Loucy (cell line): ENCODE measurements at regions not wholly inside any gene's neighbourhood (a gene's known extent, or its start where the extent isn't known, plus 50 kb on each side); places are given as distances from the start of the nearest gene placed in this dataset.

ENCODE experiments used
- H2AFZ ChIP-seq: fragments of 200-600 bp; sonication (generic); 2 replicates; pipeline ENCODE4 v1.6.0; 2016; ENCODE audit warnings: antibody characterized with exemption, mild to moderate bottlenecking, low read length, moderate library complexity
- H3F3A ChIP-seq: fragments of 200-600 bp; 2 replicates; pipeline ENCODE4 v1.6.0; 2016; ENCODE audit warnings: antibody characterized with exemption, low read depth, mild to moderate bottlenecking
- H3K27me3 ChIP-seq: fragments of 200-600 bp; sonication (generic); 2 replicates; pipeline ENCODE4 v1.6.1; 2014; ENCODE audit warnings: low read length, mild to moderate bottlenecking; ENCODE audit not compliant: insufficient read depth, poor library complexity, severe bottlenecking
- H3K36me3 ChIP-seq: fragments of 200-600 bp; sonication (generic); 2 replicates; pipeline ENCODE4 v1.6.1; 2016; ENCODE audit warnings: low read length; ENCODE audit not compliant: insufficient read depth
- H3K4me1 ChIP-seq: fragments of 200-600 bp; sonication (generic); 2 replicates; pipeline ENCODE4 v1.5.1; 2014; ENCODE audit warnings: low read length, mild to moderate bottlenecking; ENCODE audit not compliant: insufficient read depth, poor library complexity, severe bottlenecking
- H3K4me2 ChIP-seq: fragments of 200-600 bp; sonication (generic); 2 replicates; pipeline ENCODE4 v1.6.0; 2014; ENCODE audit warnings: antibody characterized with exemption, low read length, low read depth, mild to moderate bottlenecking; ENCODE audit not compliant: poor library complexity, severe bottlenecking
- H3K4me3 ChIP-seq: fragments of 200-600 bp; sonication (generic); 2 replicates; pipeline ENCODE4 v1.5.1; 2014; ENCODE audit warnings: low read length, mild to moderate bottlenecking, mixed read lengths; ENCODE audit not compliant: poor library complexity, severe bottlenecking
- H3K79me2 ChIP-seq: fragments of 200-600 bp; sonication (generic); 2 replicates; pipeline ENCODE4 v1.6.1; 2014; ENCODE audit warnings: low read length; ENCODE audit not compliant: insufficient read depth
- H3K9ac ChIP-seq: fragments of 200-600 bp; sonication (generic); 2 replicates; pipeline ENCODE4 v1.6.0; 2014; ENCODE audit warnings: mild to moderate bottlenecking, low read depth, low read length, moderate library complexity; ENCODE audit not compliant: poor library complexity, severe bottlenecking
- H3K9me2 ChIP-seq: fragments of 200-600 bp; sonication (generic); replicated peaks from 2 replicates; pipeline ENCODE4 v1.6.1; 2016; ENCODE audit warnings: low read depth, low read length, mixed read lengths
- H3K9me3 ChIP-seq: fragments of 200-600 bp; sonication (generic); 2 replicates; pipeline ENCODE4 v1.6.1; 2014; ENCODE audit warnings: mild to moderate bottlenecking, antibody characterized with exemption, low read length, low read depth; ENCODE audit not compliant: insufficient read depth
- H4K20me1 ChIP-seq: fragments of 200-600 bp; sonication (generic); 2 replicates; pipeline ENCODE4 v1.6.0; 2014; ENCODE audit warnings: antibody characterized with exemption, low read length, mild to moderate bottlenecking; ENCODE audit not compliant: insufficient read depth, poor library complexity, severe bottlenecking
- CTCF ChIP-seq: fragments of 200-600 bp; sonication (generic); conservative IDR thresholded peaks from 2 replicates; pipeline ENCODE4 v1.5.1; 2014; ENCODE audit warnings: mild to moderate bottlenecking, antibody characterized with exemption, low read length
- EZH2phosphoT487 ChIP-seq: fragments of 200-600 bp; IDR thresholded peaks from 2 replicates; pipeline ENCODE4 v1.6.1; 2018; ENCODE audit warnings: antibody characterized with exemption, mild to moderate bottlenecking, moderate library complexity, borderline replicate concordance

- Histone ChIP-seq H3K4me1 (no peaks in the 10 kb centered on the region), H3K36me3 (no peaks in the 10 kb centered on the region), H2AFZ (no peak overlapping the region), H3F3A (no peaks in the 10 kb centered on the region), H3K4me2 (no peak overlapping the region), H3K9ac (no peak overlapping the region), H3K9me3 (no peaks in the 10 kb centered on the region), H3K4me3 (no peak overlapping the region), H3K27me3 (no peaks in the 10 kb centered on the region), H3K9me2 (no peaks in the 10 kb centered on the region), H4K20me1 (no peaks in the 10 kb centered on the region), H3K79me2 (no peaks in the 10 kb centered on the region)
- TF ChIP-seq CTCF, result no peak
- TF ChIP-seq EZH2phosphoT487, result no peak
These were observed 306.3 kb upstream of the SGCD start for GRCh38 chr5:156020647-156021046.

GRCh38 chr5:156021866-156022265, 305.1 kb upstream of the SGCD start:
- Histone ChIP-seq H3K36me3 (no peaks in the 10 kb centered on the region), H3K4me2 (no peak overlapping the region), H3K9ac (no peak overlapping the region), H2AFZ (no peak overlapping the region), H3K9me2 (no peaks in the 10 kb centered on the region), H3K79me2 (no peaks in the 10 kb centered on the region), H3K9me3 (no peaks in the 10 kb centered on the region), H3K4me1 (no peaks in the 10 kb centered on the region), H3K4me3 (no peak overlapping the region), H4K20me1 (no peaks in the 10 kb centered on the region), H3K27me3 (no peaks in the 10 kb centered on the region), H3F3A (no peaks in the 10 kb centered on the region)
- no peak for TF ChIP-seq EZH2phosphoT487
- TF ChIP-seq CTCF, result no peak

GRCh38 chr5:156025656-156026055, 301.3 kb upstream of the SGCD start:
- Histone ChIP-seq H2AFZ (no peak overlapping the region), H3K4me3 (no peak overlapping the region), H3K9ac (no peak overlapping the region), H3K4me1 (no peaks in the 10 kb centered on the region), H3K9me2 (no peaks in the 10 kb centered on the region), H3K79me2 (no peaks in the 10 kb centered on the region), H3K36me3 (no peaks in the 10 kb centered on the region), H3F3A (no peaks in the 10 kb centered on the region), H4K20me1 (no peaks in the 10 kb centered on the region), H3K9me3 (no peaks in the 10 kb centered on the region), H3K27me3 (no peaks in the 10 kb centered on the region), H3K4me2 (no peak overlapping the region)
- no peak for TF ChIP-seq CTCF
- TF ChIP-seq EZH2phosphoT487, result no peak
